Right lobe of liver (tissue), 6 donors: ENCODE measurements at regions not wholly inside any gene's neighbourhood (a gene's known extent, or its start where the extent isn't known, plus 50 kb on each side); places are given as distances from the start of the nearest gene placed in this dataset.

ENCODE experiments used
- ATAC-seq, 4 donors: fragments of 200-7000 bp; cut with Tn5 transposase; one replicate each; pipeline ENCODE4 v1.9.1; 2020; ENCODE audit warnings: mild to moderate bottlenecking in 4 of 4, moderate library complexity in 4 of 4
- DNase-seq, 3 donors: peaks; one replicate each; pipeline ENCODE4 v3.0.0-alpha.2; 2020
- H3K27ac ChIP-seq, 3 donors: fragments of 200-600 bp; one replicate each; pipeline ENCODE4 v1.8.0; 2022
- H3K27me3 ChIP-seq, 2 donors: fragments of 200-600 bp; one replicate each; pipeline ENCODE4 v1.8.0; 2022
- H3K36me3 ChIP-seq, 4 donors: fragments of 200-600 bp; sonication (generic) in 1 of 4; one replicate each; pipeline versions ENCODE4 v1.5.1 to v1.8.0; 2017 to 2022; ENCODE audit warnings: control low read depth in 1 of 4
- H3K4me1 ChIP-seq, 4 donors: fragments of 200-600 bp; sonication (generic) in 1 of 4; one replicate each; pipeline versions ENCODE4 v1.5.1 to v1.8.0; 2017 to 2022; ENCODE audit warnings: control low read depth in 1 of 4
- H3K4me3 ChIP-seq, 3 donors: fragments of 200-600 bp; one replicate each; pipeline ENCODE4 v1.8.0; 2022
- H3K9me3 ChIP-seq, 4 donors: fragments of 200-600 bp; sonication (generic) in 1 of 4; one replicate each; pipeline versions ENCODE4 v1.5.1 to v1.8.0; 2017 to 2022; ENCODE audit warnings: control low read depth in 1 of 4
- POLR2A ChIP-seq: fragments of 450-650 bp; IDR thresholded peaks from one replicate; pipeline ENCODE4 v1.6.1; 2017; ENCODE audit warnings: antibody characterized with exemption, mild to moderate bottlenecking
- WGBS: methylation state at CpG from one replicate; pipeline ENCODE4 v1.1.6; 2018; ENCODE audit warnings: low coverage, low lambda C conversion rate; ENCODE audit not compliant: insufficient coverage; ENCODE audit errors: missing lambda C conversion rate; 5-methylcytosine and 5-hydroxymethylcytosine counted together
- intact Hi-C, 2 donors: fragments of 100-400 bp; cut with DNase I; formaldehyde crosslinking; loops; one replicate each; pipeline versions ENCODE4 v1.11.2 to v1.14.1; 2022
- TF ChIP-seq, protein P1 (sequence below), 4 donors: fragments of 200-600 bp in 3 of 4; fragments of 450-650 bp in 1 of 4; IDR thresholded peaks; one replicate each; pipeline versions ENCODE4 v1.5.1 to v1.8.0; 2016 to 2022; ENCODE audit warnings: antibody characterized with exemption in 4 of 4, mild to moderate bottlenecking in 2 of 4
- donor health status: DM: no; HTN: yes; CAD: no.
- donor health status: DM: no; HTN: no; CAD: no.
- donor health status: DM: no; HTN: no; CAD: no.
- donor health status: DM: no; HTN: yes; CAD: no.
- donor health status: DM: no; HTN: yes; CAD: no.

DNA sequence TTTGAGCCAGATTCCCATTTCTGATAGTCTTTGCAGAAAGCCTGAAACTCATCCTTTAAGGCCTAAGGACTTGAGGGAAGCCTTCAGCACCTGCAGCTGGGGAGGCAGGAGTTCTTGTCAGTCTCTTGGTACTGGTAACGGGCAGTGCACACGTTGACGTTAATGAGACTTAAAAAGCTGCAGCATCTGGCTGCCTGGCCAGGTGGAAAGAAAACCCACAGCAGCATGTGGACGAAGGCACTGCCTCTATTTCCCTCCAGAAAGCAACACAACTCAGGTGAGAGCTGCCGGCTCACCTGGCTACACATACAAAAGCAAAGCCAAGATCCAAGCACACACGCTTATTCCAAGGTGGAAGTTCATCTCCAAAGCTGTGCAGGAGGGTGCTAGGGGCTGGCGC, 178.8 kb downstream of the ANAPC1 start:
- Histone ChIP-seq H3K4me3 (no peak overlapping the region), H3K4me1 (peaks cover 0 to 19% (median 0%) of the 10 kb centered on the region in 4 donors), H3K36me3 (no peaks in the 10 kb centered on the region), H3K27me3 (no peaks in the 10 kb centered on the region), H3K27ac (no peak overlapping the region), H3K9me3 (no peaks in the 10 kb centered on the region)
- intact Hi-C loops = no loop called here
- peak in 1 of 3 donors; percentile 21 for DNase-seq
- TF ChIP-seq, protein P1, sequence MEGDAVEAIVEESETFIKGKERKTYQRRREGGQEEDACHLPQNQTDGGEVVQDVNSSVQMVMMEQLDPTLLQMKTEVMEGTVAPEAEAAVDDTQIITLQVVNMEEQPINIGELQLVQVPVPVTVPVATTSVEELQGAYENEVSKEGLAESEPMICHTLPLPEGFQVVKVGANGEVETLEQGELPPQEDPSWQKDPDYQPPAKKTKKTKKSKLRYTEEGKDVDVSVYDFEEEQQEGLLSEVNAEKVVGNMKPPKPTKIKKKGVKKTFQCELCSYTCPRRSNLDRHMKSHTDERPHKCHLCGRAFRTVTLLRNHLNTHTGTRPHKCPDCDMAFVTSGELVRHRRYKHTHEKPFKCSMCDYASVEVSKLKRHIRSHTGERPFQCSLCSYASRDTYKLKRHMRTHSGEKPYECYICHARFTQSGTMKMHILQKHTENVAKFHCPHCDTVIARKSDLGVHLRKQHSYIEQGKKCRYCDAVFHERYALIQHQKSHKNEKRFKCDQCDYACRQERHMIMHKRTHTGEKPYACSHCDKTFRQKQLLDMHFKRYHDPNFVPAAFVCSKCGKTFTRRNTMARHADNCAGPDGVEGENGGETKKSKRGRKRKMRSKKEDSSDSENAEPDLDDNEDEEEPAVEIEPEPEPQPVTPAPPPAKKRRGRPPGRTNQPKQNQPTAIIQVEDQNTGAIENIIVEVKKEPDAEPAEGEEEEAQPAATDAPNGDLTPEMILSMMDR (IDR thresholded peaks at IDR 0.05) = no peak
- no peak for TF ChIP-seq POLR2A
- ATAC-seq = no peak
- WGBS = 87% methylated on average over 5 of the region's 7 CpGs

DNA sequence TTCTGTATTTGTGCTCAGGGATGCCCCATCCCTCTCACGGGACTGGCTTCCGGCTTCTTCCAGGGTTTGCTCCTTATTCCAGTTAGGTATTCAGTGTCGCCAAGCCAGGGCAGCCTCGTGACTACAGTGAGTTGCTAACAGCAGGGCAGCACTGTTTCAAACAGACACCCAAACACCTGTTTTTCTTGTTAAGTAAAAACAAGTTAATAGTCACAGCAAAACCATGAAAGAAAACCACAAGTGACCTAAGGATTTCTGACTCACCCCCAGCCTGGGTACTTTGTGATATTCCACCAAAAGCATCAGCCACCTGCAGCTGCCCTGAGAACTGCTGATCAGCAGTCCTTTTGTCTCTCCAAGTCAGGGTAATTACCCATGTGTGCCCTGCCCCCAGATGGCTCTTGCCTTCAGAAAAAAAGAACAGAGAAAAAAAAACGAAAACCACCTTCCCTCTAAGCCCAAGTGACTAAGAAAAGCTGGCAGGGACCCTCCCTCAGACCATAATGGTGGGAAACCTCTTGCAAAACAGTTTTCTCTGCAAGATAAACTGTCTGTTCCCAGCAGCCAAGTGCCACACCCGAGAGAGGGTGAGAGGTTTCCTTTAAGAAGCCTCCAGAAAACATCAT, 178.2 kb downstream of the ANAPC1 start:
- H3K4me1 ChIP-seq = peaks cover 0 to 19% (median 0%) of the 10 kb centered on the region in 4 donors
- 50% methylated on average over 6 of the region's 6 CpGs for WGBS
- no peaks in the 10 kb centered on the region for H3K27me3 ChIP-seq
- H3K4me3 ChIP-seq = no peak overlapping the region
- no peak for TF ChIP-seq POLR2A
- TF ChIP-seq, protein P1 (IDR thresholded peaks at IDR 0.05) = no peak
- H3K27ac ChIP-seq = no peak overlapping the region
- intact Hi-C loops = no loop called here
- ATAC-seq = no peak
- no peaks in the 10 kb centered on the region for H3K9me3 ChIP-seq
- DNase-seq = peak in 1 of 3 donors; percentile 27
- H3K36me3 ChIP-seq = no peaks in the 10 kb centered on the region

DNA sequence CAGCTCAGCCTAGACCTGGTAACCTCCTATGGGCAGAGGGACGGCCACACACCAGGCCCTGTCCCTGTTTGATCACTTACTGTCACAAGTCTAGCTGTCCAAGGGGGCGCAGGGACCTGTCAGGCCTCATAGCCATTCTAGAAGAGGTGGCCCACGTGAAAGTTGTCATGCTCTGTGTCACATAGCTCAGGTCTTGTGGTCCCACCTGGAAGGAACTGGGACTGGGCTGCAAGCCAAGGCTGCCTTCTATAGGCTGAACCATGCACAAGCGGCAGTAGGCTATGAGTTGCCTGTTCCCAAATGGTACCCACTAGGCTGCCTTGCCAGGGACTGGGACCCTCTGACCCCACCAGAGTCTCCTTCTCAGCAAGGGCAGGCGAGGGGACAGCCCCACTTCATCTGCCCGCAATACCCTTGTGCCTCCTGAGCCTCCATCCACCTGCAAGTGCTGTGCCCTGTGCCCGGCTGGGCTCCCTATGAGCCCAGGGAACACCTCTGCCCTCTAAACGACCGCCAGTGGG, 177.5 kb downstream of the ANAPC1 start:
- no peak overlapping the region for H3K4me3 ChIP-seq
- no peak for TF ChIP-seq POLR2A
- TF ChIP-seq, protein P1 (IDR thresholded peaks at IDR 0.05) = no peak
- H3K36me3 ChIP-seq = no peaks in the 10 kb centered on the region
- no peak overlapping the region for H3K27ac ChIP-seq
- no peaks in the 10 kb centered on the region for H3K27me3 ChIP-seq
- ATAC-seq (no peak), DNase-seq (peak in 1 of 3 donors; percentile 41)
- no peaks in the 10 kb centered on the region for H3K9me3 ChIP-seq
- intact Hi-C loops = no loop called here
- 65% methylated on average over 4 of the region's 9 CpGs for WGBS
- peaks cover 0 to 19% (median 0%) of the 10 kb centered on the region in 4 donors for H3K4me1 ChIP-seq

DNA sequence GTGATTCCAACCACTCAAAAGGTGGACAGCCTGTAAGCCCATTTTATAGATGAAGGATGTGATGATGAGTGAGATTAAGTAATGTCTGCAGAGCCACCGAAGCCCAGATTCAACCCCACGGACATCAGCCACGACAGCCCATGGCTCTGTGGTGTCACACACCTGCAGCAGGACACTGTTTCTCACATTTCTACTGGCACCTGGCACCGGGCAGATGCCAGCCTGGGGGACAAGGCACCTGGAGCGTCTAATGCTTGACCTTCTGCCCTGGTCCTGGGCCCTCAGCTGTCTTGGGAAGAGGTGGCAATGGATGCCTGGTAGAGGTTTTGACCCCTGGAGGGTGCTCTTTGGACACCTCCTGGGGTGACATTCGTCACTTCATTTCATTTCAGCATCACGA, 176.3 kb downstream of the ANAPC1 start:
- peaks cover 0 to 14% (median 0%) of the 10 kb centered on the region in 4 donors for H3K4me1 ChIP-seq
- TF ChIP-seq, protein P1 (IDR thresholded peaks at IDR 0.05) = no peak
- TF ChIP-seq POLR2A = no peak
- H3K27me3 ChIP-seq = no peaks in the 10 kb centered on the region
- no peaks in the 10 kb centered on the region for H3K9me3 ChIP-seq
- H3K4me3 ChIP-seq = no peak overlapping the region
- no peak for ATAC-seq
- no peaks in the 10 kb centered on the region for H3K36me3 ChIP-seq
- H3K27ac ChIP-seq = no peak overlapping the region
- intact Hi-C loops = no loop called here
- peak in 1 of 3 donors; percentile 21 for DNase-seq
- 95% methylated on average over 3 of the region's 7 CpGs for WGBS
